Endothelial cell of umbilical vein (primary cell): ENCODE measurements at regions not wholly inside any gene's neighbourhood (a gene's known extent, or its start where the extent isn't known, plus 50 kb on each side); places are given as distances from the start of the nearest gene placed in this dataset.

Source experiments
- EZH2 ChIP-seq: IDR thresholded peaks from 2 replicates; pipeline ENCODE4 v1.6.1; 2012; ENCODE audit warnings: borderline replicate concordance, low read depth, mild to moderate bottlenecking, moderate library complexity, low read length, inconsistent platforms; ENCODE audit not compliant: severe bottlenecking
- TF ChIP-seq, protein P1 (sequence below), 2 donors: IDR thresholded peaks; 1 replicate in 1 of 2; 2 replicates in 1 of 2; pipeline ENCODE4 v1.5.1; 2011; ENCODE audit warnings: low read length in 2 of 2, mild to moderate bottlenecking in 2 of 2, moderate library complexity in 2 of 2, control low read depth in 1 of 2, inconsistent platforms in 1 of 2, low read depth in 1 of 2; ENCODE audit not compliant: insufficient read depth in 1 of 2; ENCODE audit errors: extremely low read depth in 1 of 2

DNA sequence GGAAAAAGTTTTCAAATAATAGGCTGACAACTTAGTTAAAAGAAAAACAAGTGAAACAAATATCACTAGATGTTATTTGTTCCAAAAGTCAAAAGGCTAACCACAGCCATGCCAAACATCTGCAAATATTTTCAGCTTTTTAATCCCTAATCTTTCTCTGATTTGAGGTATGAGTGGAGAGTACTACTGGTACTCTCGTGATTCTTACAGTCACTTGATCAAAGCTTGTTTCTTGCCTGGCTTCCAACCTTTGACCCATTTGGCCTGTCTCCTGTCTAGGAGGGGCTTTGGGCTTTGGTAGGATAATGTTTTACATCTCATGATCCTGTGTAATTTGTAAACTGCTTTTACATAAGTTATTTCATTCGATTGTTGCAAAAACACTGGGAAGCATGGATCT, 301.8 kb upstream of the SORL1-AS1 start:
- TF ChIP-seq, protein P1, sequence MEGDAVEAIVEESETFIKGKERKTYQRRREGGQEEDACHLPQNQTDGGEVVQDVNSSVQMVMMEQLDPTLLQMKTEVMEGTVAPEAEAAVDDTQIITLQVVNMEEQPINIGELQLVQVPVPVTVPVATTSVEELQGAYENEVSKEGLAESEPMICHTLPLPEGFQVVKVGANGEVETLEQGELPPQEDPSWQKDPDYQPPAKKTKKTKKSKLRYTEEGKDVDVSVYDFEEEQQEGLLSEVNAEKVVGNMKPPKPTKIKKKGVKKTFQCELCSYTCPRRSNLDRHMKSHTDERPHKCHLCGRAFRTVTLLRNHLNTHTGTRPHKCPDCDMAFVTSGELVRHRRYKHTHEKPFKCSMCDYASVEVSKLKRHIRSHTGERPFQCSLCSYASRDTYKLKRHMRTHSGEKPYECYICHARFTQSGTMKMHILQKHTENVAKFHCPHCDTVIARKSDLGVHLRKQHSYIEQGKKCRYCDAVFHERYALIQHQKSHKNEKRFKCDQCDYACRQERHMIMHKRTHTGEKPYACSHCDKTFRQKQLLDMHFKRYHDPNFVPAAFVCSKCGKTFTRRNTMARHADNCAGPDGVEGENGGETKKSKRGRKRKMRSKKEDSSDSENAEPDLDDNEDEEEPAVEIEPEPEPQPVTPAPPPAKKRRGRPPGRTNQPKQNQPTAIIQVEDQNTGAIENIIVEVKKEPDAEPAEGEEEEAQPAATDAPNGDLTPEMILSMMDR (IDR thresholded peaks at IDR 0.05; ENCODE audit: extremely low read depth in 1 of 2, insufficient read depth in 1 of 2, low read depth in 1 of 2, low read length in 2 of 2) = no peak
- no peak for TF ChIP-seq EZH2
